Gastrocnemius medialis (tissue), 4 donors: ENCODE measurements at regions not wholly inside any gene's neighbourhood (a gene's known extent, or its start where the extent isn't known, plus 50 kb on each side); places are given as distances from the start of the nearest gene placed in this dataset.

ENCODE experiments used
- ATAC-seq, 2 donors: fragments of 150-250 bp; one replicate each; pipeline ENCODE4 v1.9.1; 2016
- DNase-seq, 2 donors: peaks; one replicate each; pipeline ENCODE4 v3.0.0-alpha.2; 2019
- H3K27ac ChIP-seq, 4 donors: fragments of 200-600 bp; sonication (generic); 1 replicate in 1 of 4; 2 replicates in 3 of 4; pipeline ENCODE4 v1.5.1; 2016 to 2018; ENCODE audit warnings: mild to moderate bottlenecking in 2 of 4, moderate library complexity in 1 of 4
- H3K27me3 ChIP-seq, 3 donors: fragments of 200-600 bp; sonication (generic) in 2 of 3; 1 replicate in 1 of 3; 2 replicates in 2 of 3; pipeline versions ENCODE4 v1.5.1 to v1.6.0; 2016 to 2019; ENCODE audit warnings: mild to moderate bottlenecking in 1 of 3, moderate library complexity in 1 of 3
- H3K36me3 ChIP-seq, 2 donors: fragments of 200-600 bp; sonication (generic) in 1 of 2; one replicate each; pipeline ENCODE4 v1.5.1; 2017 to 2018
- H3K4me1 ChIP-seq, 2 donors: fragments of 200-600 bp; sonication (generic) in 1 of 2; one replicate each; pipeline ENCODE4 v1.5.1; 2016 to 2017; ENCODE audit warnings: mild to moderate bottlenecking in 2 of 2
- H3K4me3 ChIP-seq, 4 donors: fragments of 200-600 bp; sonication (generic) in 3 of 4; 1 replicate in 1 of 4; 2 replicates in 3 of 4; pipeline ENCODE4 v1.5.1; 2016 to 2019; ENCODE audit warnings: mild to moderate bottlenecking in 2 of 4
- H3K9me3 ChIP-seq, 3 donors: fragments of 200-600 bp; sonication (generic) in 2 of 3; 1 replicate in 1 of 3; 2 replicates in 2 of 3; pipeline ENCODE4 v1.5.1; 2016 to 2019
- CTCF ChIP-seq, 5 experiments: fragments of 450-650 bp in 3 of 5; fragments of 200-600 bp in 2 of 5; sonication (generic) in 2 of 5; IDR thresholded peaks in 4 of 5; conservative IDR thresholded peaks in 1 of 5; 1 replicate in 4 of 5; 2 replicates in 1 of 5; pipeline ENCODE4 v1.5.1; 2016 to 2019; ENCODE audit warnings: antibody characterized with exemption in 5 of 5, mild to moderate bottlenecking in 3 of 5, moderate library complexity in 3 of 5
- POLR2A ChIP-seq, 2 donors: fragments of 450-650 bp; IDR thresholded peaks; one replicate each; pipeline ENCODE4 v1.6.1; 2017; ENCODE audit warnings: antibody characterized with exemption in 2 of 2, mild to moderate bottlenecking in 2 of 2, moderate library complexity in 2 of 2
- in situ Hi-C, 4 donors: fragments of 200-750 bp; cut with MboI; loops; one replicate each; pipeline versions ENCODE4 v1.15.0 to v1.8.0; 2017; ENCODE audit warnings: low sequenced_read_pairs in 4 of 4
- intact Hi-C: fragments of 100-400 bp; cut with DNase I; formaldehyde crosslinking; loops from one replicate; pipeline ENCODE4 v1.15.1; 2023; ENCODE audit warnings: low total_unique reads

DNA sequence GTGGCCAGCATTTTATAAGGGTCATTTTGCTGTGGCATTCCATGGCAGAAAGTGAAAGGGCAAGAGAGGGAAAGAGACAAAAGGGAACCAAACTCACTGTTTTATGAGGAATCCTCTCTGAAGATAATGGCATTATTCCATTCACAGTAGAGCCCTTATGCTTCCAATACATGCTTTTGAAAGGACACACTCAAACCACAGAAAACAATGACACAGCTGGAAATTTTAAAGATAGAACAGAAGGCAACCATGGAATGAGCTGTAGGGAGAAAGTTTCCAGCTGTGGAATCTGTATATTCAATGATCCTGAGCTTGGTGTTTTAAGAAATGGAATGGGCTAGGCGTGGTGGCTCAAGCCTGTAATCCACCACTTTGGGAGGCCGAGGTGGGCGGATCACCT lies 677.4 kb downstream of the SLITRK1 start:
- no peak overlapping the region for H3K4me3 ChIP-seq
- TF ChIP-seq POLR2A (IDR thresholded peaks at IDR 0.05) (no peak), CTCF (IDR thresholded peaks at IDR 0.05 in 4 of 5, conservative IDR thresholded peaks at IDR 0.05 in 1 of 5) (no peak)
- H3K4me1 ChIP-seq: no peaks in the 10 kb centered on the region
- ATAC-seq (no peak), DNase-seq (no peak)
- H3K27ac ChIP-seq: no peak overlapping the region
- H3K9me3 ChIP-seq: no peaks in the 10 kb centered on the region
- intact Hi-C loops: no loop called here
- no peaks in the 10 kb centered on the region for H3K36me3 ChIP-seq
- in situ Hi-C loops: no loop called here
- no peaks in the 10 kb centered on the region for H3K27me3 ChIP-seq

GRCh38 chr13:83201506-83201905 lies 680.8 kb downstream of the SLITRK1 start:
- TF ChIP-seq CTCF (IDR thresholded peaks at IDR 0.05 in 4 of 5, conservative IDR thresholded peaks at IDR 0.05 in 1 of 5): no peak
- TF ChIP-seq POLR2A (IDR thresholded peaks at IDR 0.05): no peak
- Histone ChIP-seq H3K27me3 (no peaks in the 10 kb centered on the region), H3K27ac (no peak overlapping the region), H3K4me3 (no peak overlapping the region), H3K36me3 (no peaks in the 10 kb centered on the region), H3K9me3 (no peaks in the 10 kb centered on the region), H3K4me1 (no peaks in the 10 kb centered on the region)
- DNase-seq (no peak), ATAC-seq (no peak)
- intact Hi-C loops: no loop called here
- in situ Hi-C loops: no loop called here

DNA sequence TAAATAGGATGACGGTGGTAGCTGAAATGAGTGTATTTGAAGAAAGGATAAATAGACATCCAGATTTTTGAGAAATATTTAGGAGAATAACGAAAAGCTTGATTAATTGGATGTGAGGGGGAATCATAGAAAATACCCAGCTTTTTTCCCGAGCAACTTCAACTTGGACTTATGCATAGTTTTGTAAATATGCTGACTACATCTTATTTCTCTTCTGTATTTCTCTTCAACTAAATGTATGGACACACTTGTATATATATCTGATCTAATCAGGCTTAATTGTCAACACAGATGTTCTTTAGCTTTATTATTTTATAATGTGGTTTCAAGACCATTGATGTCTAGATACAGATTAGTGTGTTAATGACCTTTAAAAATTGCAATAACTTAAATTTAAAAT lies 685.0 kb downstream of the SLITRK1 start:
- in situ Hi-C loops (no loop called here), intact Hi-C loops (no loop called here)
- Histone ChIP-seq H3K27me3 (no peaks in the 10 kb centered on the region), H3K27ac (no peak overlapping the region), H3K36me3 (no peaks in the 10 kb centered on the region), H3K4me3 (no peak overlapping the region), H3K9me3 (no peaks in the 10 kb centered on the region), H3K4me1 (no peaks in the 10 kb centered on the region)
- ATAC-seq: no peak
- no peak for DNase-seq
- TF ChIP-seq CTCF (IDR thresholded peaks at IDR 0.05 in 4 of 5, conservative IDR thresholded peaks at IDR 0.05 in 1 of 5): no peak
- TF ChIP-seq POLR2A (IDR thresholded peaks at IDR 0.05): no peak

- Histone ChIP-seq H3K27me3 (no peaks in the 10 kb centered on the region), H3K36me3 (no peaks in the 10 kb centered on the region), H3K9me3 (no peaks in the 10 kb centered on the region), H3K4me3 (no peak overlapping the region), H3K27ac (no peak overlapping the region), H3K4me1 (no peaks in the 10 kb centered on the region)
- no peak for DNase-seq
- ATAC-seq: no peak
- intact Hi-C loops: no loop called here
- TF ChIP-seq POLR2A (IDR thresholded peaks at IDR 0.05) (no peak), CTCF (IDR thresholded peaks at IDR 0.05 in 4 of 5, conservative IDR thresholded peaks at IDR 0.05 in 1 of 5) (no peak)
- in situ Hi-C loops: no loop called here
These were observed 692.3 kb downstream of the SLITRK1 start for GRCh38 chr13:83190020-83190419.

DNA sequence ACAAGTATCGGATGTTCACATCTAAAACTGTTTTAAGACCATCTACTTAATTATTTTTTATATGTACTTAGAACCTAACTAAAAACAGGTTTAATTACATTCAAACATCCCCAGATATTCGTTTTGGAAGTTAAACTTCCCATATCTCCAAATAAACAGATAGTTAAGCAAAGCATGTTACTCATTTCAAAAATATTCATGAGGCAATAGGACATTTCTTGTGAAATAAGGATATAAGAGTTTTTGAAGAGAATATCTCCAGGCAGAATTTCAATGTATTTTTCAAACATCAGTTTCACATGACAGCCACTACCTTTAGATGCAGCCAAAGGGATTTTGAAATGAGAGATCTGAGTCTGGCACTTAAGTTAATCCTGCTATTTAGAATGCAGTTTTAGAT lies 697.5 kb downstream of the SLITRK1 start:
- TF ChIP-seq POLR2A (IDR thresholded peaks at IDR 0.05) (no peak), CTCF (IDR thresholded peaks at IDR 0.05 in 4 of 5, conservative IDR thresholded peaks at IDR 0.05 in 1 of 5) (no peak)
- Histone ChIP-seq H3K4me1 (no peaks in the 10 kb centered on the region), H3K27ac (no peak overlapping the region), H3K36me3 (no peaks in the 10 kb centered on the region), H3K9me3 (no peaks in the 10 kb centered on the region), H3K4me3 (no peak overlapping the region), H3K27me3 (no peaks in the 10 kb centered on the region)
- DNase-seq (no peak), ATAC-seq (no peak)
- intact Hi-C loops: no loop called here
- in situ Hi-C loops: no loop called here
